Prostate gland (tissue), 2 donors: ENCODE measurements at regions not wholly inside any gene's neighbourhood (a gene's known extent, or its start where the extent isn't known, plus 50 kb on each side); places are given as distances from the start of the nearest gene placed in this dataset.

Experiments
- DNase-seq: peaks from one replicate; pipeline ENCODE4 v3.0.0-alpha.2; 2019; ENCODE audit warnings: low spot score
- H3K27ac ChIP-seq, 2 donors: fragments of 200-600 bp; sonication (generic); 2 replicates each; pipeline ENCODE4 v1.5.1; 2017 to 2019
- H3K27me3 ChIP-seq: fragments of 200-600 bp; sonication (generic); replicated peaks from 2 replicates; pipeline ENCODE4 v1.5.1; 2019; ENCODE audit not compliant: insufficient read depth
- H3K36me3 ChIP-seq, 2 donors: fragments of 200-600 bp; sonication (generic); 1 replicate in 1 of 2; 2 replicates in 1 of 2; pipeline versions ENCODE4 v1.5.1 to v1.8.1; 2017 to 2019
- H3K4me1 ChIP-seq: fragments of 200-600 bp; sonication (generic); replicated peaks from 2 replicates; pipeline ENCODE4 v1.5.1; 2019
- H3K4me3 ChIP-seq, 2 donors: fragments of 200-600 bp; sonication (generic); 2 replicates each; pipeline ENCODE4 v1.5.1; 2017 to 2019
- H3K9me3 ChIP-seq: fragments of 200-600 bp; sonication (generic); 2 replicates; pipeline ENCODE4 v1.5.1; 2017
- CTCF ChIP-seq, 4 experiments: fragments of 200-600 bp in 2 of 4; fragments of 450-650 bp in 2 of 4; sonication (generic) in 2 of 4; IDR thresholded peaks; 1 replicate in 3 of 4; 2 replicates in 1 of 4; pipeline ENCODE4 v1.5.1; 2016 to 2019; ENCODE audit warnings: antibody characterized with exemption in 4 of 4, mild to moderate bottlenecking in 2 of 4, moderate library complexity in 2 of 4
- POLR2A ChIP-seq: fragments of 450-650 bp; IDR thresholded peaks from one replicate; pipeline ENCODE4 v1.6.1; 2016; ENCODE audit warnings: antibody characterized with exemption, mild to moderate bottlenecking
- POLR2AphosphoS5 ChIP-seq: sonication (generic); formaldehyde crosslinking; IDR thresholded peaks from one replicate; pipeline ENCODE4 v1.6.1; 2017; ENCODE audit warnings: antibody characterized with exemption
- WGBS: methylation state at CpG from one replicate; pipeline ENCODE4 v1.1.5; 2018; 5-methylcytosine and 5-hydroxymethylcytosine counted together
- intact Hi-C: fragments of 100-400 bp; cut with DNase I; formaldehyde crosslinking; loops from one replicate; pipeline ENCODE4 v1.14.2; 2022

- Histone ChIP-seq H3K4me1 (no peaks in the 10 kb centered on the region), H3K9me3 (no peaks in the 10 kb centered on the region), H3K27ac (no peak overlapping the region), H3K36me3 (no peaks in the 10 kb centered on the region), H3K27me3 (no peaks in the 10 kb centered on the region), H3K4me3 (no peak overlapping the region)
- intact Hi-C loops = no loop called here
- TF ChIP-seq POLR2A = no peak
- no peak for TF ChIP-seq CTCF (IDR thresholded peaks at IDR 0.05)
- no peak for TF ChIP-seq POLR2AphosphoS5
- 84% methylated on average over 3 of the region's 3 CpGs for WGBS
- DNase-seq = no peak
Measured at GRCh38 chr4:19982556-19982955, 269.1 kb upstream of the SLIT2 start.

- H3K36me3 ChIP-seq = no peaks in the 10 kb centered on the region
- intact Hi-C loops = no loop called here
- no peak overlapping the region for H3K4me3 ChIP-seq
- 69% methylated on average over 1 of the region's 1 CpG for WGBS
- H3K4me1 ChIP-seq = no peaks in the 10 kb centered on the region
- no peak overlapping the region for H3K27ac ChIP-seq
- no peak for DNase-seq
- no peaks in the 10 kb centered on the region for H3K27me3 ChIP-seq
- TF ChIP-seq POLR2A (no peak), CTCF (IDR thresholded peaks at IDR 0.05) (no peak), POLR2AphosphoS5 (no peak)
- H3K9me3 ChIP-seq = no peaks in the 10 kb centered on the region
Measured at GRCh38 chr4:19971829-19972228, 279.9 kb upstream of the SLIT2 start.

GRCh38 chr4:19969492-19969891 is 282.2 kb upstream of the SLIT2 start:
- intact Hi-C loops = no loop called here
- DNase-seq = no peak
- no peaks in the 10 kb centered on the region for H3K9me3 ChIP-seq
- TF ChIP-seq POLR2A = no peak
- TF ChIP-seq POLR2AphosphoS5 = no peak
- TF ChIP-seq CTCF (IDR thresholded peaks at IDR 0.05) = no peak
- no peak overlapping the region for H3K27ac ChIP-seq
- H3K4me1 ChIP-seq = no peaks in the 10 kb centered on the region
- WGBS = 79% methylated on average over 2 of the region's 2 CpGs
- no peaks in the 10 kb centered on the region for H3K27me3 ChIP-seq
- no peaks in the 10 kb centered on the region for H3K36me3 ChIP-seq
- no peak overlapping the region for H3K4me3 ChIP-seq

GRCh38 chr4:19961091-19961490 is 290.6 kb upstream of the SLIT2 start:
- Histone ChIP-seq H3K36me3 (no peaks in the 10 kb centered on the region), H3K9me3 (no peaks in the 10 kb centered on the region), H3K27ac (no peak overlapping the region), H3K4me3 (no peak overlapping the region), H3K27me3 (no peaks in the 10 kb centered on the region), H3K4me1 (no peaks in the 10 kb centered on the region)
- TF ChIP-seq CTCF (IDR thresholded peaks at IDR 0.05) = no peak
- TF ChIP-seq POLR2A = no peak
- TF ChIP-seq POLR2AphosphoS5 = no peak
- no peak for DNase-seq
- intact Hi-C loops = no loop called here
- 82% methylated on average over 1 of the region's 1 CpG for whole genome bisulfite sequencing

- H3K36me3 ChIP-seq = no peaks in the 10 kb centered on the region
- intact Hi-C loops = no loop called here
- H3K4me1 ChIP-seq = no peaks in the 10 kb centered on the region
- 54% methylated on average over 2 of the region's 2 CpGs for WGBS
- no peak for TF ChIP-seq CTCF (IDR thresholded peaks at IDR 0.05)
- TF ChIP-seq POLR2AphosphoS5 = no peak
- TF ChIP-seq POLR2A = no peak
- no peak for DNase-seq
- H3K9me3 ChIP-seq = no peaks in the 10 kb centered on the region
- no peak overlapping the region for H3K27ac ChIP-seq
- H3K4me3 ChIP-seq = no peak overlapping the region
- H3K27me3 ChIP-seq = no peaks in the 10 kb centered on the region
Measured at GRCh38 chr4:19958848-19959247, 292.9 kb upstream of the SLIT2 start.
